H1 (cell line): ENCODE measurements at regions not wholly inside any gene's neighbourhood (a gene's known extent, or its start where the extent isn't known, plus 50 kb on each side); places are given as distances from the start of the nearest gene placed in this dataset.

Source experiments
- ATF2 ChIP-seq: IDR thresholded peaks from 2 replicates; pipeline ENCODE4 v1.6.1; 2012; ENCODE audit warnings: low read length, inconsistent platforms
- CHD7 ChIP-seq: fragments of 300-600 bp; sonication (generic); IDR thresholded peaks from 2 replicates; pipeline ENCODE4 v1.7.1; 2012; ENCODE audit warnings: low read length, moderate library complexity, mild to moderate bottlenecking, inconsistent platforms; ENCODE audit not compliant: insufficient replicate concordance
- POU5F1 ChIP-seq: IDR thresholded peaks from 2 replicates; pipeline ENCODE4 v1.6.1; 2011; ENCODE audit warnings: low read depth, mild to moderate bottlenecking, low read length, moderate library complexity

- TF ChIP-seq CHD7 (no peak), ATF2 (no peak), POU5F1 (no peak)
Measured at GRCh38 chr4:189835505-189835904, 105.2 kb upstream of the FRG1 start (continued).
